ENCODE measurements at regions not wholly inside any gene's neighbourhood (a gene's known extent, or its start where the extent isn't known, plus 50 kb on each side); places are given as distances from the start of the nearest gene placed in this dataset.
"Not testable (repeated sequence)": the region's sequence is repeated elsewhere in the genome, so short reads cannot be mapped to it uniquely, and the experiment has no call there.

- DNase-seq (ENCODE audit: low read depth), result no peak
Measured at GRCh38 chr9:71632776-71633175, 135.5 kb downstream of the CEMIP2 start.

GRCh38 chr9:71630377-71630995, 137.8 kb downstream of the CEMIP2 start:
- DNase-seq (ENCODE audit: low read depth), result no peak

GRCh38 chr9:71629578-71630215, 138.6 kb downstream of the CEMIP2 start:
- DNase-seq (ENCODE audit: low read depth), result no peak

GRCh38 chr9:71628247-71628646, 140.1 kb downstream of the CEMIP2 start:
- no peak for DNase-seq (ENCODE audit: low read depth)

GRCh38 chr9:71627537-71627936, 140.8 kb downstream of the CEMIP2 start:
- DNase-seq (ENCODE audit: low read depth), result no peak

GRCh38 chr9:71626395-71626794, 141.9 kb downstream of the CEMIP2 start:
- no peak for DNase-seq (ENCODE audit: low read depth)

GRCh38 chr9:71624728-71625127, 143.6 kb downstream of the CEMIP2 start:
- DNase-seq (ENCODE audit: low read depth), result no peak

GRCh38 chr9:71620746-71621145, 147.6 kb downstream of the CEMIP2 start:
- no peak for DNase-seq (ENCODE audit: low read depth)

- no peak for DNase-seq (ENCODE audit: low read depth)
Measured at GRCh38 chr9:71620331-71620730, 148.0 kb downstream of the CEMIP2 start.

GRCh38 chr9:71619926-71620325, 148.4 kb downstream of the CEMIP2 start:
- no peak for DNase-seq (ENCODE audit: low read depth)

- DNase-seq (ENCODE audit: low read depth), result no peak
Measured at GRCh38 chr9:71614409-71615010, 153.8 kb downstream of the CEMIP2 start.

GRCh38 chr9:71612889-71613288, 155.4 kb downstream of the CEMIP2 start:
- DNase-seq (ENCODE audit: low read depth), result no peak

GRCh38 chr9:71609448-71609830, 158.9 kb downstream of the CEMIP2 start:
- no peak for DNase-seq (ENCODE audit: low read depth)

- DNase-seq (ENCODE audit: low read depth), result no peak
Measured at GRCh38 chr9:71608825-71609447, 159.4 kb downstream of the CEMIP2 start.

GRCh38 chr9:71608021-71608420, 160.3 kb downstream of the CEMIP2 start:
- DNase-seq (ENCODE audit: low read depth), result no peak

GRCh38 chr9:71607461-71607881, 160.8 kb downstream of the CEMIP2 start:
- no peak for DNase-seq (ENCODE audit: low read depth)

- peak; percentile 54 for DNase-seq (ENCODE audit: low read depth)
Measured at GRCh38 chr9:71604197-71605063, 163.9 kb downstream of the CEMIP2 start.

GRCh38 chr9:71602652-71603051, 165.7 kb downstream of the CEMIP2 start:
- DNase-seq (ENCODE audit: low read depth), result no peak

GRCh38 chr9:71595762-71596161, 172.6 kb downstream of the CEMIP2 start:
- DNase-seq (ENCODE audit: low read depth), result not testable (repeated sequence)

- DNase-seq (ENCODE audit: low read depth), result no peak
Measured at GRCh38 chr9:71594541-71594940, 173.8 kb downstream of the CEMIP2 start.

- no peak for DNase-seq (ENCODE audit: low read depth)
Measured at GRCh38 chr9:71592400-71592799, 175.9 kb downstream of the CEMIP2 start.

GRCh38 chr9:71590362-71590761, 178.0 kb downstream of the CEMIP2 start:
- DNase-seq (ENCODE audit: low read depth), result no peak
